ENCODE measurements at regions not wholly inside any gene's neighbourhood (a gene's known extent, or its start where the extent isn't known, plus 50 kb on each side); places are given as distances from the start of the nearest gene placed in this dataset.

- in situ Hi-C loops (cut with HindIII; ENCODE audit: low pct_ligation_motif_present, low pct_unique_long_range_greater_than_20kb, low sequenced_read_pairs) = no loop called here
- no peak for DNase-seq
Measured at GRCh38 chr12:29086325-29087271, 62.5 kb upstream of the FAR2 start.

- peak; percentile 30 for DNase-seq
- in situ Hi-C loops (cut with HindIII; ENCODE audit: low pct_ligation_motif_present, low pct_unique_long_range_greater_than_20kb, low sequenced_read_pairs) = no loop called here
Measured at GRCh38 chr12:29088611-29089219, 60.4 kb upstream of the FAR2 start.
